GM23248 (cell line): ENCODE measurements at regions not wholly inside any gene's neighbourhood (a gene's known extent, or its start where the extent isn't known, plus 50 kb on each side); places are given as distances from the start of the nearest gene placed in this dataset.
"Not testable (repeated sequence)": the region's sequence is repeated elsewhere in the genome, so short reads cannot be mapped to it uniquely, and the experiment has no call there.

Experiments
- DNase-seq: peaks from one replicate; pipeline ENCODE4 v3.0.0-alpha.2; 2015
- H2AFZ ChIP-seq: fragments of 200-600 bp; sonication (generic); 2 replicates; pipeline ENCODE4 v1.6.1; 2016; ENCODE audit warnings: antibody characterized with exemption
- H3F3A ChIP-seq: fragments of 200-600 bp; sonication (generic); 2 replicates; pipeline ENCODE4 v1.6.1; 2016; ENCODE audit warnings: mild to moderate bottlenecking, antibody characterized with exemption, mixed run types; ENCODE audit not compliant: insufficient read depth
- H3K27ac ChIP-seq: fragments of 200-600 bp; sonication (generic); 2 replicates; pipeline ENCODE4 v1.5.1; 2016; ENCODE audit warnings: mild to moderate bottlenecking
- H3K27me3 ChIP-seq: fragments of 200-600 bp; sonication (generic); replicated peaks from 2 replicates; pipeline ENCODE4 v1.6.1; 2016; ENCODE audit warnings: mild to moderate bottlenecking; ENCODE audit not compliant: insufficient read depth
- H3K36me3 ChIP-seq: fragments of 200-600 bp; sonication (generic); 2 replicates; pipeline ENCODE4 v1.6.1; 2016; ENCODE audit warnings: low read depth, mild to moderate bottlenecking
- H3K4me1 ChIP-seq: fragments of 200-600 bp; sonication (generic); 2 replicates; pipeline ENCODE4 v1.6.1; 2016; ENCODE audit warnings: mild to moderate bottlenecking; ENCODE audit not compliant: insufficient read depth
- H3K4me2 ChIP-seq: fragments of 200-600 bp; sonication (generic); one replicate; pipeline ENCODE4 v1.6.1; 2016; ENCODE audit warnings: mild to moderate bottlenecking; ENCODE audit not compliant: unreplicated experiment
- H3K4me3 ChIP-seq: fragments of 200-600 bp; sonication (generic); 2 replicates; pipeline ENCODE4 v1.5.1; 2016; ENCODE audit warnings: mild to moderate bottlenecking
- H3K79me2 ChIP-seq: fragments of 200-600 bp; sonication (generic); 2 replicates; pipeline ENCODE4 v1.6.1; 2016; ENCODE audit warnings: mild to moderate bottlenecking; ENCODE audit not compliant: insufficient read depth
- H3K9ac ChIP-seq: fragments of 200-600 bp; sonication (generic); 2 replicates; pipeline ENCODE4 v1.6.1; 2016; ENCODE audit warnings: mild to moderate bottlenecking
- H3K9me2 ChIP-seq: fragments of 200-600 bp; sonication (generic); 2 replicates; pipeline ENCODE4 v1.6.1; 2016; ENCODE audit warnings: mixed run types, mild to moderate bottlenecking, moderate library complexity; ENCODE audit not compliant: insufficient read depth
- H3K9me3 ChIP-seq: fragments of 200-600 bp; sonication (generic); one replicate; pipeline ENCODE4 v1.6.1; 2017; ENCODE audit warnings: low read depth
- H4K20me1 ChIP-seq: fragments of 200-600 bp; sonication (generic); 2 replicates; pipeline ENCODE4 v1.6.0; 2016; ENCODE audit not compliant: insufficient read depth
- WGBS, 2 experiments: methylation state at CpG; one replicate each; pipeline ENCODE4 v1.1.6; 2015 to 2017; ENCODE audit warnings: low lambda C conversion rate in 2 of 2, low coverage in 1 of 2; ENCODE audit errors: missing lambda C conversion rate in 2 of 2; 5-methylcytosine and 5-hydroxymethylcytosine counted together
- in situ Hi-C: fragments of 300-500 bp; cut with MboI; formaldehyde crosslinking; loops from 2 replicates; pipeline ENCODE4 v1.15.0; 2020

DNA sequence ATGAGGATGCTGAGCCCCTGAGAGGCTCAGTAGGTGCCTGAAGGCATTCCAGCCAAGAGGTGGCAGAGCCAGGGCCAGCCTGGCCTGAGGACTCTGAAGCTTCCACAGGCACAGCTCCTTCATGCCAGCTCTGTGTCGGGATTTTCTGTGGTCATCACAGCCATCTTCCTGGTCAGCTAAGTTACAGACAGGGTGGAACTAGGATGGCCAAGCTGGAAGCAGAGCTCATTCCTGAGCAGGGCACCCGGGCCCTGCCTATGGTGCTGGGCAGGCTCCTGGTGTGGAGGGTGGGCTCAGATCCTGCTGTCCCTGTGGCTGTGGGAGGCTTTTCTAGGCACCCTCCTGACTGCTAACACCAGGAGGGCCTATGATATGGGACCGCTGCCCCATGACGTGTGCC, 2882.3 kb downstream of the RPIA start:
- H3K9me3 ChIP-seq, H3K36me3 ChIP-seq, H3K4me2 ChIP-seq, H3K79me2 ChIP-seq, H3K4me3 ChIP-seq, H3K27me3 ChIP-seq, H3K9ac ChIP-seq, DNase-seq, H2AFZ ChIP-seq, H3K9me2 ChIP-seq, H3F3A ChIP-seq, H3K27ac ChIP-seq, in situ Hi-C loops, H3K4me1 ChIP-seq, H4K20me1 ChIP-seq: not testable (repeated sequence)
- WGBS, 2 experiments = 61 to 74% methylated on average over 2 to 4 of the region's 4 CpGs

DNA sequence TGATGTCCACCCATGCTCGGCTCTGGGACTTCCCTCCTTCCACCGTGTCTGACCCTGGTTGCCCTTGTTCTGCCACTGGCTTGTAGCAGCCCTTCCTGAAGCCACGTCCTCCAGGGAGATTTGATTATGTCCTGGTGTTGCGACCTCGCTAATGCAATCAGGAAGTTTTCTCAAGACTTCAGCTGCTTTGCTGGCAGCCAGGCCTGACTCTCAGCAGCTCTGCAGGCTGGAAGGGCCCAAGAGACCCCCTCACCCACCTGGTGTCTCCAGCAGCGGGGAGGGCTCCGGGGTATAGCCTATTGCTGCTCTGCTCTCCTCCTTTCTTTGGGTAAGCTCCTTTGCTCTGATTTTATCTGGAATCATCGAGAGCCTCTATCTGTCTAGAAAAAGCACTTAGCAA, 2882.8 kb downstream of the RPIA start:
- H3F3A ChIP-seq, H3K9me3 ChIP-seq, H2AFZ ChIP-seq, H3K9me2 ChIP-seq, in situ Hi-C loops, DNase-seq, H3K4me2 ChIP-seq, H3K4me3 ChIP-seq, H3K27ac ChIP-seq, H4K20me1 ChIP-seq, H3K79me2 ChIP-seq, H3K27me3 ChIP-seq, H3K4me1 ChIP-seq, H3K36me3 ChIP-seq, H3K9ac ChIP-seq: not testable (repeated sequence)
- WGBS, 2 experiments = 36 to 37% methylated on average over 6 of the region's 8 CpGs

DNA sequence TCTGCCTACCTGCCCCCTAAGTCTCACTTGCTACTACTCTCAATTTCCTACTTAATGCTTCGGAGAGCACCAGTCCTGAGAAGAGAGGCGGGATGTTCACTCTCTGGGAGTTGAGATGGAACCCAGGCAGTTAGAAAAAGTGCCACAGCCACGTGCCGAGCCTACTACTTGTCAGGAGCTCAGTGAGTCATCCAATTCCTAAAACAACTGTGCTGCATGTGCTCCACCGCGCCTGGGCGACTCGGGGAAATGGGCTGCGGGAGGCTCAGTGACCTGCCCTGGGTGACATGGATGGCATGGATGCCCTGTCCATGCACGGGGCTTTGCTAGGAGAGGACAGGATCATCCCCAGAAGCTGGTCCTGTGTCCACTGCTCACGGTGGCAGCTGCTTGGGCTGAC, 2884.2 kb downstream of the RPIA start:
- H2AFZ ChIP-seq, H3K36me3 ChIP-seq, H3K9me3 ChIP-seq, in situ Hi-C loops, H3F3A ChIP-seq, H4K20me1 ChIP-seq, H3K27me3 ChIP-seq, H3K79me2 ChIP-seq, H3K4me1 ChIP-seq, H3K4me2 ChIP-seq, H3K9me2 ChIP-seq, H3K4me3 ChIP-seq, H3K27ac ChIP-seq, H3K9ac ChIP-seq: not testable (repeated sequence)
- peak; percentile 10 for DNase-seq
- WGBS, 2 experiments = 29 to 34% methylated on average over 11 of the region's 11 CpGs

DNA sequence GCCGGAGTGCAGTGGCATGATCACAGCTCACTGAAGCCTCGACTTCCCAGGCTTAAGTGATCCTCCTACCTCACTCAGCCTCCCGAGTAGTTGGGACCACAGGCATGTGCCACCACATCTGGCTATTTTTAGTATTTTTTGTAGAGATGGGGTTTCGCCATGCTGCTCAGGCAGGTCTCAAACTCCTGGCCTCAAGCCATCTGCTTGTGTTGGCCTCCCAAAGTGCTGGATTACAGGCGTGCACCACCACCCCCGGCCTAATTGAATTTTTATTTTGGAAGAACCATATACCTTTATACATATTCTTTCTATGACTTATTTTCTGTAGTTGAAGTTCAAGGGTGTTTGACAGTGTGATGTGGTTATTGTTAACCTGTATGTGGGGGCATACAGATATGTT, 2885.9 kb downstream of the RPIA start:
- H3K4me3 ChIP-seq, H3K9ac ChIP-seq, in situ Hi-C loops, H4K20me1 ChIP-seq, H3K9me2 ChIP-seq, H3K9me3 ChIP-seq, H3K27ac ChIP-seq, H3K27me3 ChIP-seq, H3K79me2 ChIP-seq, H3K4me2 ChIP-seq, H3F3A ChIP-seq, H2AFZ ChIP-seq, H3K36me3 ChIP-seq, H3K4me1 ChIP-seq, DNase-seq: not testable (repeated sequence)
- WGBS, 2 experiments = 27 to 31% methylated on average over 6 of the region's 6 CpGs

DNA sequence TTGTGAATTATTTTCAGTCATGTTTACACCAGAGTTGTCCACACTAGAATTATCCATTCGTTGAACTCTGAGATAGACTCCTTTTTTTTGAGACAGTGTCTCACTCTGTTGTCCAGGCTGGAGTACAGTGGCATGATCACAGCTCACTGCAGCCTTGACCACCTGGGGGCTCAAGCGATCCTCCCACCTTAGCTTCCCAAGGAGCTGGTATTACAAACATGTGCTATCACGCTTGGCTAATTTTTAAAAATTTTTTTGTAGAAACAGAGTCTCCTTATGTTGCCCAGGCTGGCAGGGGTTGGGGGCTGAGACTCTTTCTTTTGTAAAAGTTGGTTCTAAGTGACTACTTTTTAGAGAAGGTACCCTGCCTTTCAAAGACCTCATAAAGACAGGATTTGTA, 2887.2 kb downstream of the RPIA start:
- H3K79me2 ChIP-seq, H3K9me2 ChIP-seq, H2AFZ ChIP-seq, H3K4me2 ChIP-seq, H3K9ac ChIP-seq, H3K27ac ChIP-seq, in situ Hi-C loops, DNase-seq, H3F3A ChIP-seq, H3K27me3 ChIP-seq, H3K36me3 ChIP-seq, H4K20me1 ChIP-seq, H3K4me3 ChIP-seq, H3K9me3 ChIP-seq, H3K4me1 ChIP-seq: not testable (repeated sequence)
- WGBS, 2 experiments = 23 to 24% methylated on average over 3 of the region's 3 CpGs

DNA sequence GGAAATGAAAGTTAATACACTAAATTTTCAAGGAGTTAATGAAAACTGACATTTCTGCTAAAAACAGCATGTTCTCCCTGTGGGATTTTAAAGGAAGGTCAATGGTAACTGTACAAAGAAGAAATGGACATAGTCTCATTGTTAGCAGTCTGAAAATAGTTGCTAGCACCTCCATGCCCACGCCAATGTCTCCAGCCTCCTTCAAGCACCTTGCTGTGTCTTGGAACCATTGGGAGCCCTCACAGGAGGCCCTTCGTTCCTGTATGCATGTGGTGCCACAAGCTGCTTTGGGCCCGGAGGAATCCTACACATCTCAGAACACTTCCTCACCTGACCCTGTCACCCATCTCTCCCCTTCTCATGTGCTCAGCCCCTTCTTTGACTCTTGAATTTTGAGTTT, 2888.1 kb downstream of the RPIA start:
- in situ Hi-C loops, H3K9ac ChIP-seq: not testable (repeated sequence)
- WGBS, 2 experiments = 16 to 27% methylated on average over 3 of the region's 3 CpGs

DNA sequence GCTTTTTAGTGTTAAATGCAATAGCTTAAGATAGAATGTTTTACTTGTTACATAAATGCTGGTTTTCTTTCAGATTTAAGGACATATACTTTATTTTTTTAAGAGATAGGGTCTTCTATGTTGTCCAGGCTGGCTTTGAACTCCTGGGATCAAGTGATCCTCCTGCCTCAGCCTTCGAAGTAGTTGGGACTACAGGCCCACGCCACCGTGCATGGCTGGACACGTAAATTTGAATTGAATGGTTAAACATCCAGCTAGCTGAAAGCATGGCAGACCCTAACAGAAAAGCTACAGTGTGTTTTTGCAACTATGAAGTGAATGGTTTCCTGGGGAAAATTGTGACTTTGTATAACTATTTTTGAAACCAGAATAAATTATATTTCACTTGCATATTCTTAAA, 2888.6 kb downstream of the RPIA start:
- H3K9me3 ChIP-seq, DNase-seq, H3K9ac ChIP-seq, H2AFZ ChIP-seq, H3K27ac ChIP-seq, H3K27me3 ChIP-seq, H4K20me1 ChIP-seq, H3K79me2 ChIP-seq, H3K36me3 ChIP-seq, H3F3A ChIP-seq, in situ Hi-C loops, H3K4me1 ChIP-seq, H3K4me2 ChIP-seq, H3K4me3 ChIP-seq, H3K9me2 ChIP-seq: not testable (repeated sequence)
- 35 to 47% methylated on average over 4 of the region's 4 CpGs for WGBS, 2 experiments

More for the DNA sequence above, 2888.1 kb downstream of the RPIA start:
- DNase-seq, H3K79me2 ChIP-seq, H2AFZ ChIP-seq, H3K36me3 ChIP-seq, H3K4me3 ChIP-seq, H3K4me2 ChIP-seq, H3K9me3 ChIP-seq, H3K4me1 ChIP-seq, H3K9me2 ChIP-seq, H4K20me1 ChIP-seq, H3K27me3 ChIP-seq, H3F3A ChIP-seq, H3K27ac ChIP-seq: not testable (repeated sequence)

DNA sequence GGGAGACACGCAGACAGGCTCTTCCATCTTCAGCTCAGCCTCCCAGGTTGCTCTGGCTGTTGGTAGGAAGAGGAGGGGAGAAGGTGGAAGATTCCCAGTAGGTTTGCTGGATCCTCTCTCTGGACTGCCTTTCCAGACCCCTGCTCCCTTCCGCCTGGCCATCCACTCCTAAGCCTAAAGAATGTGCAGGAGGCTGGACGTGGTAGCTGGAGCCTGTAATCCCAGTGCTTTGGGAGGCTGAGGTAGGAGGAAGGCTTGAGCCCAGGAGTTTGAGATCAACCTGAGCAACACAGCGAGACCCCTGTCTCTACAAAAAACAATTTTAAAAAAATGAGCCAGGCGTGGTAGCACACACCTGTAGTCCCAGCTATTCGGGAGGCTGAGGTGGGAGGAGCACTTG, 2895.6 kb downstream of the RPIA start:
- H3K9ac ChIP-seq, H3K9me2 ChIP-seq, H3K9me3 ChIP-seq, H3K4me3 ChIP-seq, H3K4me2 ChIP-seq, H3K36me3 ChIP-seq, H3K27ac ChIP-seq, in situ Hi-C loops, H3K79me2 ChIP-seq, H3F3A ChIP-seq, DNase-seq, H3K27me3 ChIP-seq, H3K4me1 ChIP-seq, H2AFZ ChIP-seq, H4K20me1 ChIP-seq: not testable (repeated sequence)
- 20 to 28% methylated on average over 6 of the region's 6 CpGs for WGBS, 2 experiments
